WTC11 (cell line): ENCODE measurements at regions not wholly inside any gene's neighbourhood (a gene's known extent, or its start where the extent isn't known, plus 50 kb on each side); places are given as distances from the start of the nearest gene placed in this dataset.

Source experiments
- ATAC-seq: fragments of 200-7000 bp; cut with Tn5 transposase; 2 replicates; pipeline ENCODE4 v1.10.0; 2021; ENCODE audit warnings: mild to moderate bottlenecking, moderate library complexity
- CTCF ChIA-PET: fragments of 300-600 bp; sonication (Branson Sonifier 250); formaldehyde crosslinking; loops from one replicate; lab custom pipeline; 2021; ENCODE audit warnings: antibody characterized with exemption; lab: Charles Lee
- POLR2A ChIA-PET: fragments of 350-600 bp; sonication (Branson Sonifier 250); formaldehyde crosslinking; loops from one replicate; lab custom pipeline; 2021; ENCODE audit warnings: antibody characterized with exemption; lab: Charles Lee
- DNase-seq: peaks from one replicate; pipeline ENCODE4 v3.0.0; 2021; ENCODE audit warnings: low spot score
- H3K27ac Mint-ChIP-seq: 2 replicates; pipeline ENCODE4 v1.8.0; 2021; ENCODE audit warnings: mixed read lengths
- H3K27me3 Mint-ChIP-seq: 2 replicates; pipeline ENCODE4 v1.8.0; 2021; ENCODE audit warnings: low read depth, mild to moderate bottlenecking, moderate library complexity, mixed read lengths
- H3K36me3 Mint-ChIP-seq: 2 replicates; pipeline ENCODE4 v1.8.0; 2021; ENCODE audit warnings: mixed read lengths
- H3K4me1 Mint-ChIP-seq: 2 replicates; pipeline ENCODE4 v1.8.0; 2022; ENCODE audit warnings: mixed read lengths
- H3K4me3 Mint-ChIP-seq: 2 replicates; pipeline ENCODE4 v1.8.0; 2021; ENCODE audit warnings: mild to moderate bottlenecking, moderate library complexity, mixed read lengths
- H3K9me3 Mint-ChIP-seq: 2 replicates; pipeline ENCODE4 v1.8.0; 2021; ENCODE audit warnings: mixed read lengths
- ESRRA ChIP-seq: sonication (generic); formaldehyde crosslinking; IDR thresholded peaks from 2 replicates; pipeline ENCODE4 v1.8.1; 2022; ENCODE audit warnings: mild to moderate bottlenecking, missing genetic modification reagents, borderline replicate concordance
- ETV6 ChIP-seq: sonication (generic); formaldehyde crosslinking; IDR thresholded peaks from 2 replicates; pipeline ENCODE4 v1.8.1; 2022; ENCODE audit warnings: mild to moderate bottlenecking, missing genetic modification reagents
- JAZF1 ChIP-seq: fragments of 250-450 bp; sonication (Bioruptor Pico); IDR thresholded peaks from 2 replicates; pipeline ENCODE4 v1.9.0; 2021; ENCODE audit warnings: moderate library complexity, mild to moderate bottlenecking, inconsistent platforms
- JUN ChIP-seq: sonication (generic); formaldehyde crosslinking; IDR thresholded peaks from 2 replicates; pipeline ENCODE4 v1.8.0; 2023; ENCODE audit warnings: mild to moderate bottlenecking, missing genetic modification reagents
- NFE2L1 ChIP-seq: sonication (generic); formaldehyde crosslinking; IDR thresholded peaks from 2 replicates; pipeline ENCODE4 v1.8.1; 2023; ENCODE audit warnings: missing genetic modification reagents
- NR1H2 ChIP-seq: sonication (generic); formaldehyde crosslinking; IDR thresholded peaks from 2 replicates; pipeline ENCODE4 v1.9.0; 2021; ENCODE audit warnings: mild to moderate bottlenecking, moderate library complexity, missing genetic modification reagents
- NR2C2 ChIP-seq: sonication (generic); formaldehyde crosslinking; IDR thresholded peaks from 2 replicates; pipeline ENCODE4 v1.8.0; 2022; ENCODE audit warnings: mild to moderate bottlenecking, missing genetic modification reagents
- OVOL2 ChIP-seq: fragments of 250-450 bp; sonication (Bioruptor Pico); IDR thresholded peaks from 2 replicates; pipeline ENCODE4 v1.9.0; 2021; ENCODE audit warnings: mild to moderate bottlenecking, borderline replicate concordance
- SMAD3 ChIP-seq: sonication (generic); formaldehyde crosslinking; IDR thresholded peaks from 2 replicates; pipeline ENCODE4 v1.8.0; 2022; ENCODE audit warnings: missing genetic modification reagents, mild to moderate bottlenecking, borderline replicate concordance
- ZNF121 ChIP-seq: sonication (generic); formaldehyde crosslinking; IDR thresholded peaks from 2 replicates; pipeline ENCODE4 v1.8.0; 2023; ENCODE audit warnings: missing genetic modification reagents
- ZNF232 ChIP-seq: sonication (generic); formaldehyde crosslinking; IDR thresholded peaks from 2 replicates; pipeline ENCODE4 v1.8.0; 2022; ENCODE audit warnings: mild to moderate bottlenecking, missing genetic modification reagents
- ZNF263 ChIP-seq: sonication (generic); formaldehyde crosslinking; IDR thresholded peaks from 2 replicates; pipeline ENCODE4 v1.8.1; 2022; ENCODE audit warnings: low read depth, mild to moderate bottlenecking, moderate library complexity, missing genetic modification reagents
- ZNF317 ChIP-seq: sonication (generic); formaldehyde crosslinking; IDR thresholded peaks from 2 replicates; pipeline ENCODE4 v1.8.1; 2023; ENCODE audit warnings: low read depth, mild to moderate bottlenecking, moderate library complexity, missing genetic modification reagents, borderline replicate concordance
- TF ChIP-seq, protein P1 (sequence below): fragments of 200-600 bp; IDR thresholded peaks from 2 replicates; pipeline ENCODE4 v1.8.0; 2022; ENCODE audit warnings: antibody characterized with exemption
- TF ChIP-seq, protein P2 (sequence below): sonication (generic); formaldehyde crosslinking; IDR thresholded peaks from 2 replicates; pipeline ENCODE4 v1.8.1; 2022; ENCODE audit warnings: missing genetic modification reagents, borderline replicate concordance
- TF ChIP-seq, protein P3 (sequence below): sonication (generic); formaldehyde crosslinking; IDR thresholded peaks from 2 replicates; pipeline ENCODE4 v1.8.1; 2022; ENCODE audit warnings: low read depth, missing genetic modification reagents, borderline replicate concordance
- TF ChIP-seq, protein P4 (sequence below): fragments of 250-450 bp; sonication (Bioruptor Pico); IDR thresholded peaks from 2 replicates; pipeline ENCODE4 v1.9.0; 2021; ENCODE audit warnings: mild to moderate bottlenecking, borderline replicate concordance

DNA sequence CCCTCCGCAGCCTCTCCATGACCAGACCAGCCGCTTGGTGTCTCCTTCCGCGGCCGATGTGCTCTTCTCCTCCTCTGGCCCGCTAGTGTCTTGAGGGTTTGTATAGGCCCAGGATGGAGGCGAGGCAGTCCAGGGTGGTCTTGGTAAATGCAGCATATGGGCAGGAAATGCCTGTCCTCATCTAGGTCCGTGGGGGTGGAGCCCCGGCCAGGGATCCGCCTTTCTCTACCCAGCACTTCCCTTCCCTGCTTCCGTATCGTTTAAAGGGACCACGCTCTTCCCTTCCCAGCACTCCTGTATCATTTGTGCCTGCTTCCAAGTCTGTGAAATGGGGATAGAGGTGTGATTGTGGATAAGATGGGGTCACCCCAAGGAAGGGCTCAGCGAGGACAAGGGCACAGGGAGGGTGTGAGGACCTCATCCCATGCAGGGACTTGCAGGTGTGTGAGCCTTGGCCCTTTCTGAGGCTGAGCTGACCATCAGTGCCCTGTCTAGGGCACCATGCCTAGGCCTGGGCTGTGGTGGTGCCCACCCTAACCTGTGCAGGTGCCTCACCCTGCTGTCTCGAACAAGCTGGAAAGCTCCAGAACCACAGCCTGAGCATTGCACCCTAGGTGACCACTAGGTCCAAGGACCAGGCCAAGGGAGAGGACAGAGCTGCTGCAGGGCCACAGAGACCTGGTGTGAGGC is 326.8 kb upstream of the RTL1 start (continued):
- TF ChIP-seq JUN (CRISPR knock-in tag) (no peak), ZNF232 (no peak), ZNF121 (CRISPR knock-in tag) (no peak), ESRRA (no peak), NFE2L1 (CRISPR knock-in tag) (no peak), NR2C2 (CRISPR knock-in tag) (no peak), OVOL2 (CRISPR knock-in tag) (no peak), SMAD3 (CRISPR knock-in tag) (no peak), JAZF1 (CRISPR knock-in tag) (no peak)
- TF ChIP-seq, protein P1, sequence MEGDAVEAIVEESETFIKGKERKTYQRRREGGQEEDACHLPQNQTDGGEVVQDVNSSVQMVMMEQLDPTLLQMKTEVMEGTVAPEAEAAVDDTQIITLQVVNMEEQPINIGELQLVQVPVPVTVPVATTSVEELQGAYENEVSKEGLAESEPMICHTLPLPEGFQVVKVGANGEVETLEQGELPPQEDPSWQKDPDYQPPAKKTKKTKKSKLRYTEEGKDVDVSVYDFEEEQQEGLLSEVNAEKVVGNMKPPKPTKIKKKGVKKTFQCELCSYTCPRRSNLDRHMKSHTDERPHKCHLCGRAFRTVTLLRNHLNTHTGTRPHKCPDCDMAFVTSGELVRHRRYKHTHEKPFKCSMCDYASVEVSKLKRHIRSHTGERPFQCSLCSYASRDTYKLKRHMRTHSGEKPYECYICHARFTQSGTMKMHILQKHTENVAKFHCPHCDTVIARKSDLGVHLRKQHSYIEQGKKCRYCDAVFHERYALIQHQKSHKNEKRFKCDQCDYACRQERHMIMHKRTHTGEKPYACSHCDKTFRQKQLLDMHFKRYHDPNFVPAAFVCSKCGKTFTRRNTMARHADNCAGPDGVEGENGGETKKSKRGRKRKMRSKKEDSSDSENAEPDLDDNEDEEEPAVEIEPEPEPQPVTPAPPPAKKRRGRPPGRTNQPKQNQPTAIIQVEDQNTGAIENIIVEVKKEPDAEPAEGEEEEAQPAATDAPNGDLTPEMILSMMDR = no peak
- TF ChIP-seq, protein P2, sequence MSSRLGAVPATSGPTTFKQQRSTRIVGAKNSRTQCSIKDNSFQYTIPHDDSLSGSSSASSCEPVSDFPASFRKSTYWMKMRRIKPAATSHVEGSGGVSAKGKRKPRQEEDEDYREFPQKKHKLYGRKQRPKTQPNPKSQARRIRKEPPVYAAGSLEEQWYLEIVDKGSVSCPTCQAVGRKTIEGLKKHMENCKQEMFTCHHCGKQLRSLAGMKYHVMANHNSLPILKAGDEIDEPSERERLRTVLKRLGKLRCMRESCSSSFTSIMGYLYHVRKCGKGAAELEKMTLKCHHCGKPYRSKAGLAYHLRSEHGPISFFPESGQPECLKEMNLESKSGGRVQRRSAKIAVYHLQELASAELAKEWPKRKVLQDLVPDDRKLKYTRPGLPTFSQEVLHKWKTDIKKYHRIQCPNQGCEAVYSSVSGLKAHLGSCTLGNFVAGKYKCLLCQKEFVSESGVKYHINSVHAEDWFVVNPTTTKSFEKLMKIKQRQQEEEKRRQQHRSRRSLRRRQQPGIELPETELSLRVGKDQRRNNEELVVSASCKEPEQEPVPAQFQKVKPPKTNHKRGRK = no peak
- TF ChIP-seq, protein P3, sequence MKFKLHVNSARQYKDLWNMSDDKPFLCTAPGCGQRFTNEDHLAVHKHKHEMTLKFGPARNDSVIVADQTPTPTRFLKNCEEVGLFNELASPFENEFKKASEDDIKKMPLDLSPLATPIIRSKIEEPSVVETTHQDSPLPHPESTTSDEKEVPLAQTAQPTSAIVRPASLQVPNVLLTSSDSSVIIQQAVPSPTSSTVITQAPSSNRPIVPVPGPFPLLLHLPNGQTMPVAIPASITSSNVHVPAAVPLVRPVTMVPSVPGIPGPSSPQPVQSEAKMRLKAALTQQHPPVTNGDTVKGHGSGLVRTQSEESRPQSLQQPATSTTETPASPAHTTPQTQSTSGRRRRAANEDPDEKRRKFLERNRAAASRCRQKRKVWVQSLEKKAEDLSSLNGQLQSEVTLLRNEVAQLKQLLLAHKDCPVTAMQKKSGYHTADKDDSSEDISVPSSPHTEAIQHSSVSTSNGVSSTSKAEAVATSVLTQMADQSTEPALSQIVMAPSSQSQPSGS (CRISPR knock-in tag) = no peak

DNA sequence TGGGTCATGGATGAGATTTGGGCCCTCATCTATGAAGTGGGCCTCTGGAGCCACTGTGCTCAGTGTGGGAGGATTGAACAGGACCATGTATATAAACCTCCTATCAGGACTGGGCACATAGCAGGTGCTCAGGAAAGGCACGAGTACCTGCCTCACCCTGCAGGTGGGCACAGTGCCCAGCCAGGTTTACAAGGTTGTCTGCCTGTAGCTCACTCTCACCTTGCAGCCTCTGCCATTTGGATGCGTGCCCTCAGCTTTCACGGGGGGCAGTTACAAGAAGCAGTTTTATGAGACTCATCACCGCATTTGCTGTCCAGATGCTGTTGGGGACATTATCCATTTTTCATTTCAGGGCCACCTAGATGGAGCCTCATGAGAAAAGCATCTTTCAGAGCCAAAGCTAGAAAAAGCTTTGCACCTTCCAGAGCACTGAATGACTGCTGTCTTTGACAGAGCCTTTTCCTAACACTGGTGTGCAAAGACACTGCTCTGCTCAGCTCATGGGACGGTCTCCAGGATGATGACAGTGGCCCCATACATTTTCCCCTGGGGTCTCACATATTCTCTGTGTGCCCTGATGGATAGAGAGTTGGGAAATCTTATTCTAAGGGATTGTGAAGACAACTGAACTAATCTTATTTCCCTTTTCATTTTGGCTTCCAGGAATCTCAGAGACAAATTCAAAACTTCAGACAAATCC is 327.5 kb upstream of the RTL1 start:
- Mint-ChIP-seq H3K4me1 (peaks cover 10% of the 10 kb centered on the region), H3K4me3 (no peak overlapping the region), H3K36me3 (no peaks in the 10 kb centered on the region), H3K9me3 (no peaks in the 10 kb centered on the region), H3K27me3 (no peaks in the 10 kb centered on the region; the same call in 1 of the 2 replicates), H3K27ac (no peak overlapping the region)
- ChIA-PET POLR2A (interaction anchor here (1.0 kb wide), 1 partner anchor 19 kb away, joined by 3 read pairs; no protein-coding TSS in a partner anchor), CTCF (no interaction called here)
- ATAC-seq (no peak), DNase-seq (no peak)
- TF ChIP-seq, protein P4, sequence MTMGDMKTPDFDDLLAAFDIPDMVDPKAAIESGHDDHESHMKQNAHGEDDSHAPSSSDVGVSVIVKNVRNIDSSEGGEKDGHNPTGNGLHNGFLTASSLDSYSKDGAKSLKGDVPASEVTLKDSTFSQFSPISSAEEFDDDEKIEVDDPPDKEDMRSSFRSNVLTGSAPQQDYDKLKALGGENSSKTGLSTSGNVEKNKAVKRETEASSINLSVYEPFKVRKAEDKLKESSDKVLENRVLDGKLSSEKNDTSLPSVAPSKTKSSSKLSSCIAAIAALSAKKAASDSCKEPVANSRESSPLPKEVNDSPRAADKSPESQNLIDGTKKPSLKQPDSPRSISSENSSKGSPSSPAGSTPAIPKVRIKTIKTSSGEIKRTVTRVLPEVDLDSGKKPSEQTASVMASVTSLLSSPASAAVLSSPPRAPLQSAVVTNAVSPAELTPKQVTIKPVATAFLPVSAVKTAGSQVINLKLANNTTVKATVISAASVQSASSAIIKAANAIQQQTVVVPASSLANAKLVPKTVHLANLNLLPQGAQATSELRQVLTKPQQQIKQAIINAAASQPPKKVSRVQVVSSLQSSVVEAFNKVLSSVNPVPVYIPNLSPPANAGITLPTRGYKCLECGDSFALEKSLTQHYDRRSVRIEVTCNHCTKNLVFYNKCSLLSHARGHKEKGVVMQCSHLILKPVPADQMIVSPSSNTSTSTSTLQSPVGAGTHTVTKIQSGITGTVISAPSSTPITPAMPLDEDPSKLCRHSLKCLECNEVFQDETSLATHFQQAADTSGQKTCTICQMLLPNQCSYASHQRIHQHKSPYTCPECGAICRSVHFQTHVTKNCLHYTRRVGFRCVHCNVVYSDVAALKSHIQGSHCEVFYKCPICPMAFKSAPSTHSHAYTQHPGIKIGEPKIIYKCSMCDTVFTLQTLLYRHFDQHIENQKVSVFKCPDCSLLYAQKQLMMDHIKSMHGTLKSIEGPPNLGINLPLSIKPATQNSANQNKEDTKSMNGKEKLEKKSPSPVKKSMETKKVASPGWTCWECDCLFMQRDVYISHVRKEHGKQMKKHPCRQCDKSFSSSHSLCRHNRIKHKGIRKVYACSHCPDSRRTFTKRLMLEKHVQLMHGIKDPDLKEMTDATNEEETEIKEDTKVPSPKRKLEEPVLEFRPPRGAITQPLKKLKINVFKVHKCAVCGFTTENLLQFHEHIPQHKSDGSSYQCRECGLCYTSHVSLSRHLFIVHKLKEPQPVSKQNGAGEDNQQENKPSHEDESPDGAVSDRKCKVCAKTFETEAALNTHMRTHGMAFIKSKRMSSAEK (CRISPR knock-in tag) = no peak
- TF ChIP-seq ZNF263 (no peak), ETV6 (no peak), NR1H2 (no peak), ZNF317 (CRISPR knock-in tag) (no peak)
